HEK293 (cell line): ENCODE measurements at regions not wholly inside any gene's neighbourhood (a gene's known extent, or its start where the extent isn't known, plus 50 kb on each side); places are given as distances from the start of the nearest gene placed in this dataset.

Source experiments
- CTCF ChIA-PET: fragments of 350-600 bp; formaldehyde crosslinking; extraction: SDS; loops from one replicate; lab custom pipeline; 2021; ENCODE audit warnings: antibody characterized with exemption; lab: Yijun Ruan, JAX
- POLR2A ChIA-PET: fragments of 300-600 bp; formaldehyde crosslinking; extraction: SDS; loops from one replicate; lab custom pipeline; 2020; ENCODE audit warnings: antibody characterized with exemption, inconsistent platforms; lab: Yijun Ruan, JAX
- H3K27ac ChIP-seq: fragments of 200-500 bp; sonication (Bioruptor generic); 2 replicates; pipeline ENCODE4 v1.5.1; 2014; ENCODE audit warnings: low read depth, low read length, control low read depth, inconsistent platforms; ENCODE audit errors: extremely low read depth
- H3K36me3 ChIP-seq, 2 experiments: fragments of 200-500 bp in 1 of 2; sonication (Bioruptor generic) in 1 of 2; 1 replicate in 1 of 2; 2 replicates in 1 of 2; pipeline ENCODE4 v1.5.1; 2014 to 2017; ENCODE audit warnings: inconsistent platforms in 2 of 2, low read length in 2 of 2; ENCODE audit not compliant: control insufficient read depth in 2 of 2, insufficient read depth in 1 of 2
- H3K4me1 ChIP-seq: fragments of 200-500 bp; sonication (Bioruptor generic); 2 replicates; pipeline ENCODE4 v1.5.1; 2014; ENCODE audit warnings: mild to moderate bottlenecking, low read length, inconsistent platforms; ENCODE audit not compliant: control insufficient read depth, insufficient read depth
- H3K4me3 ChIP-seq: 2 replicates; pipeline ENCODE4 v1.5.1; 2011; ENCODE audit warnings: low read depth, mild to moderate bottlenecking, control low read depth, low read length, moderate library complexity
- H3K9me3 ChIP-seq: fragments of 200-500 bp; sonication (Bioruptor generic); 2 replicates; pipeline ENCODE4 v1.5.1; 2014; ENCODE audit warnings: low read depth, low read length, inconsistent platforms; ENCODE audit not compliant: control insufficient read depth, insufficient read depth
- CTCF ChIP-seq: fragments of 450-650 bp; formaldehyde crosslinking; IDR thresholded peaks from 2 replicates; pipeline ENCODE4 v1.5.1; 2016; ENCODE audit warnings: missing biosample characterization, missing genetic modification characterization
- GLI4 ChIP-seq: fragments of 450-650 bp; formaldehyde crosslinking; IDR thresholded peaks from 2 replicates; pipeline ENCODE4 v1.5.1; 2016; ENCODE audit warnings: missing biosample characterization, missing genetic modification characterization
- GLIS2 ChIP-seq: fragments of 450-650 bp; formaldehyde crosslinking; IDR thresholded peaks from 2 replicates; pipeline ENCODE4 v1.5.1; 2016; ENCODE audit warnings: missing biosample characterization, missing genetic modification characterization
- KLF8 ChIP-seq: fragments of 450-650 bp; formaldehyde crosslinking; IDR thresholded peaks from 2 replicates; pipeline ENCODE4 v1.5.1; 2016; ENCODE audit warnings: missing biosample characterization, missing genetic modification characterization
- KLF9 ChIP-seq: fragments of 450-650 bp; formaldehyde crosslinking; IDR thresholded peaks from 2 replicates; pipeline ENCODE4 v1.5.1; 2016; ENCODE audit warnings: missing biosample characterization, missing genetic modification characterization, low read depth
- WT1 ChIP-seq: fragments of 450-650 bp; formaldehyde crosslinking; IDR thresholded peaks from 2 replicates; pipeline ENCODE4 v1.5.1; 2016; ENCODE audit warnings: missing biosample characterization, missing genetic modification characterization
- YY2 ChIP-seq: fragments of 450-650 bp; formaldehyde crosslinking; IDR thresholded peaks from 2 replicates; pipeline ENCODE4 v1.5.1; 2016; ENCODE audit warnings: missing biosample characterization, missing genetic modification characterization
- ZBTB17 ChIP-seq: fragments of 450-650 bp; formaldehyde crosslinking; IDR thresholded peaks from 2 replicates; pipeline ENCODE4 v1.5.1; 2016; ENCODE audit warnings: missing biosample characterization, missing genetic modification characterization
- ZBTB21 ChIP-seq: fragments of 450-650 bp; formaldehyde crosslinking; IDR thresholded peaks from 2 replicates; pipeline ENCODE4 v1.5.1; 2017; ENCODE audit warnings: missing biosample characterization, missing genetic modification characterization
- ZFHX2 ChIP-seq: fragments of 450-650 bp; formaldehyde crosslinking; conservative IDR thresholded peaks from 2 replicates; pipeline ENCODE4 v1.5.1; 2016; ENCODE audit warnings: missing biosample characterization, missing genetic modification characterization
- ZFP37 ChIP-seq: fragments of 450-650 bp; formaldehyde crosslinking; IDR thresholded peaks from 2 replicates; pipeline ENCODE4 v1.5.1; 2016; ENCODE audit warnings: missing biosample characterization, missing genetic modification characterization
- ZNF132 ChIP-seq: fragments of 450-650 bp; formaldehyde crosslinking; IDR thresholded peaks from 2 replicates; pipeline ENCODE4 v1.5.1; 2017; ENCODE audit warnings: missing biosample characterization, missing genetic modification characterization, borderline replicate concordance
- ZNF146 ChIP-seq: fragments of 450-650 bp; formaldehyde crosslinking; IDR thresholded peaks from 2 replicates; pipeline ENCODE4 v1.5.1; 2016; ENCODE audit warnings: missing biosample characterization, missing genetic modification characterization
- ZNF174 ChIP-seq: fragments of 450-650 bp; formaldehyde crosslinking; IDR thresholded peaks from 2 replicates; pipeline ENCODE4 v1.5.0; 2017; ENCODE audit warnings: missing biosample characterization, mild to moderate bottlenecking, missing genetic modification characterization
- ZNF19 ChIP-seq: fragments of 450-650 bp; formaldehyde crosslinking; IDR thresholded peaks from 2 replicates; pipeline ENCODE4; 2016; ENCODE audit warnings: missing biosample characterization, missing genetic modification characterization, low read depth
- ZNF214 ChIP-seq: fragments of 450-650 bp; formaldehyde crosslinking; IDR thresholded peaks from 2 replicates; pipeline ENCODE4 v1.5.1; 2017; ENCODE audit warnings: missing biosample characterization, mild to moderate bottlenecking, missing genetic modification characterization, borderline replicate concordance
- ZNF311 ChIP-seq: fragments of 450-650 bp; formaldehyde crosslinking; IDR thresholded peaks from 2 replicates; pipeline ENCODE4 v1.5.1; 2017; ENCODE audit warnings: missing biosample characterization, missing genetic modification characterization, borderline replicate concordance
- ZNF335 ChIP-seq: fragments of 450-650 bp; formaldehyde crosslinking; conservative IDR thresholded peaks from 2 replicates; pipeline ENCODE4 v1.5.1; 2016; ENCODE audit warnings: missing biosample characterization, missing genetic modification characterization
- ZNF391 ChIP-seq: fragments of 450-650 bp; formaldehyde crosslinking; IDR thresholded peaks from 2 replicates; pipeline ENCODE4 v1.5.1; 2016; ENCODE audit warnings: low read depth, missing biosample characterization, missing genetic modification characterization, borderline replicate concordance
- ZNF394 ChIP-seq: fragments of 450-650 bp; formaldehyde crosslinking; IDR thresholded peaks from 2 replicates; pipeline ENCODE4 v1.5.1; 2016; ENCODE audit warnings: missing biosample characterization, missing genetic modification characterization, mild to moderate bottlenecking, moderate library complexity, borderline replicate concordance
- ZNF555 ChIP-seq: fragments of 450-650 bp; formaldehyde crosslinking; conservative IDR thresholded peaks from 2 replicates; pipeline ENCODE4 v1.5.1; 2017; ENCODE audit warnings: missing biosample characterization, mild to moderate bottlenecking, missing genetic modification characterization, inconsistent platforms
- ZNF561 ChIP-seq: fragments of 450-650 bp; IDR thresholded peaks from 2 replicates; pipeline ENCODE4 v1.5.1; 2018; ENCODE audit warnings: missing biosample characterization, missing genetic modification characterization, borderline replicate concordance
- ZNF580 ChIP-seq: fragments of 450-650 bp; formaldehyde crosslinking; IDR thresholded peaks from 2 replicates; pipeline ENCODE4 v1.5.1; 2016; ENCODE audit warnings: missing biosample characterization, missing genetic modification characterization
- ZNF596 ChIP-seq: fragments of 450-650 bp; IDR thresholded peaks from 2 replicates; pipeline ENCODE4 v1.5.0; 2018; ENCODE audit warnings: missing biosample characterization, mild to moderate bottlenecking, missing genetic modification characterization, moderate library complexity
- ZNF677 ChIP-seq: fragments of 450-650 bp; IDR thresholded peaks from 2 replicates; pipeline ENCODE4 v1.5.0; 2018; ENCODE audit warnings: missing biosample characterization, mild to moderate bottlenecking, missing genetic modification characterization, moderate library complexity
- ZNF791 ChIP-seq: fragments of 450-650 bp; formaldehyde crosslinking; IDR thresholded peaks from 2 replicates; pipeline ENCODE4 v1.5.1; 2016; ENCODE audit warnings: missing biosample characterization, missing genetic modification characterization
- ZSCAN23 ChIP-seq: fragments of 450-650 bp; formaldehyde crosslinking; IDR thresholded peaks from 2 replicates; pipeline ENCODE4 v1.5.1; 2016; ENCODE audit warnings: missing biosample characterization, missing genetic modification characterization
- ZXDB ChIP-seq: fragments of 450-650 bp; formaldehyde crosslinking; IDR thresholded peaks from 2 replicates; pipeline ENCODE4 v1.5.1; 2016; ENCODE audit warnings: missing biosample characterization, missing genetic modification characterization
- TF ChIP-seq, protein P1 (sequence below): fragments of 450-650 bp; IDR thresholded peaks from 2 replicates; pipeline ENCODE4 v1.5.1; 2018; ENCODE audit warnings: missing biosample characterization, missing genetic modification characterization
- TF ChIP-seq, protein P2 (sequence below): fragments of 450-650 bp; formaldehyde crosslinking; IDR thresholded peaks from 2 replicates; pipeline ENCODE4 v1.5.1; 2017; ENCODE audit warnings: missing biosample characterization, missing genetic modification characterization

- TF ChIP-seq ZNF791 (tag by site-specific recombination): no peak
- TF ChIP-seq, all 188 proteins: peak for 0
Measured at GRCh38 chr14:35992816-35993683, 166.9 kb downstream of the BRMS1L start (continued).

GRCh38 chr14:35991356-35991755 lies 165.2 kb downstream of the BRMS1L start:
- ChIA-PET CTCF (no interaction called here), POLR2A (no interaction called here)
- TF ChIP-seq KLF9 (tag by site-specific recombination) (no peak), ZNF391 (tag by site-specific recombination) (no peak), ZNF677 (tag by site-specific recombination) (no peak), WT1 (tag by site-specific recombination) (no peak), ZNF311 (no peak), ZBTB21 (tag by site-specific recombination) (no peak), ZNF146 (no peak), ZFP37 (no peak), GLI4 (no peak), ZNF335 (tag by site-specific recombination) (no peak), YY2 (tag by site-specific recombination) (no peak), ZFHX2 (tag by site-specific recombination) (no peak), ZNF132 (tag by site-specific recombination) (no peak)
- TF ChIP-seq, protein P1, sequence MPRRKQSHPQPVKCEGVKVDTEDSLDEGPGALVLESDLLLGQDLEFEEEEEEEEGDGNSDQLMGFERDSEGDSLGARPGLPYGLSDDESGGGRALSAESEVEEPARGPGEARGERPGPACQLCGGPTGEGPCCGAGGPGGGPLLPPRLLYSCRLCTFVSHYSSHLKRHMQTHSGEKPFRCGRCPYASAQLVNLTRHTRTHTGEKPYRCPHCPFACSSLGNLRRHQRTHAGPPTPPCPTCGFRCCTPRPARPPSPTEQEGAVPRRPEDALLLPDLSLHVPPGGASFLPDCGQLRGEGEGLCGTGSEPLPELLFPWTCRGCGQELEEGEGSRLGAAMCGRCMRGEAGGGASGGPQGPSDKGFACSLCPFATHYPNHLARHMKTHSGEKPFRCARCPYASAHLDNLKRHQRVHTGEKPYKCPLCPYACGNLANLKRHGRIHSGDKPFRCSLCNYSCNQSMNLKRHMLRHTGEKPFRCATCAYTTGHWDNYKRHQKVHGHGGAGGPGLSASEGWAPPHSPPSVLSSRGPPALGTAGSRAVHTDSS (tag by site-specific recombination): no peak
- Histone ChIP-seq H3K4me3 (no peak overlapping the region), H3K27ac (no peak overlapping the region), H3K9me3 (no peaks in the 10 kb centered on the region), H3K4me1 (no peaks in the 10 kb centered on the region), H3K36me3 (no peaks in the 10 kb centered on the region)

- no peak overlapping the region for H3K4me3 ChIP-seq
- no peaks in the 10 kb centered on the region for H3K36me3 ChIP-seq
- ChIA-PET CTCF (interaction anchor here (0.7 to 0.8 kb wide), 2 partner anchors 29 to 529 kb away, joined by 3 to 4 read pairs; no protein-coding TSS in a partner anchor), POLR2A (no interaction called here)
- H3K9me3 ChIP-seq: no peaks in the 10 kb centered on the region
- H3K27ac ChIP-seq: no peak overlapping the region
- no peaks in the 10 kb centered on the region for H3K4me1 ChIP-seq
- no peak for TF ChIP-seq KLF8
- TF ChIP-seq ZBTB17 (tag by site-specific recombination): no peak
- TF ChIP-seq CTCF (tag by site-specific recombination): no peak
- no peak for TF ChIP-seq ZNF174 (tag by site-specific recombination)
- no peak for TF ChIP-seq ZSCAN23
- TF ChIP-seq ZNF146: no peak
- no peak for TF ChIP-seq ZNF596 (tag by site-specific recombination)
- TF ChIP-seq ZNF19 (tag by site-specific recombination): no peak
- no peak for TF ChIP-seq ZXDB (tag by site-specific recombination)
- TF ChIP-seq ZNF561 (tag by site-specific recombination): no peak
- TF ChIP-seq ZNF394 (tag by site-specific recombination): no peak
- no peak for TF ChIP-seq GLIS2 (tag by site-specific recombination)
- no peak for TF ChIP-seq ZNF555 (tag by site-specific recombination)
- TF ChIP-seq, protein P2, sequence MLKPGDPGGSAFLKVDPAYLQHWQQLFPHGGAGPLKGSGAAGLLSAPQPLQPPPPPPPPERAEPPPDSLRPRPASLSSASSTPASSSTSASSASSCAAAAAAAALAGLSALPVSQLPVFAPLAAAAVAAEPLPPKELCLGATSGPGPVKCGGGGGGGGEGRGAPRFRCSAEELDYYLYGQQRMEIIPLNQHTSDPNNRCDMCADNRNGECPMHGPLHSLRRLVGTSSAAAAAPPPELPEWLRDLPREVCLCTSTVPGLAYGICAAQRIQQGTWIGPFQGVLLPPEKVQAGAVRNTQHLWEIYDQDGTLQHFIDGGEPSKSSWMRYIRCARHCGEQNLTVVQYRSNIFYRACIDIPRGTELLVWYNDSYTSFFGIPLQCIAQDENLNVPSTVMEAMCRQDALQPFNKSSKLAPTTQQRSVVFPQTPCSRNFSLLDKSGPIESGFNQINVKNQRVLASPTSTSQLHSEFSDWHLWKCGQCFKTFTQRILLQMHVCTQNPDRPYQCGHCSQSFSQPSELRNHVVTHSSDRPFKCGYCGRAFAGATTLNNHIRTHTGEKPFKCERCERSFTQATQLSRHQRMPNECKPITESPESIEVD (tag by site-specific recombination): no peak
- no peak for TF ChIP-seq ZNF580
- TF ChIP-seq ZNF132 (tag by site-specific recombination): no peak
- TF ChIP-seq ZNF214 (tag by site-specific recombination): no peak
Measured at GRCh38 chr14:35989736-35990135, 163.6 kb downstream of the BRMS1L start.
